ENCODE measurements at regions not wholly inside any gene's neighbourhood (a gene's known extent, or its start where the extent isn't known, plus 50 kb on each side); places are given as distances from the start of the nearest gene placed in this dataset.

- Histone ChIP-seq H3K27ac (no peak overlapping the region), H3K4me3 (IDR thresholded peaks at IDR 0.05; ENCODE audit: insufficient read depth, low read depth, low read length) (no peak overlapping the region), H4K20me1 (ENCODE audit: insufficient read depth) (no peaks in the 10 kb centered on the region), H3K9ac (no peak overlapping the region), H3K36me3 (ENCODE audit: insufficient read depth) (no peaks in the 10 kb centered on the region), H3K27me3 (ENCODE audit: insufficient read depth, low read depth) (no peaks in the 10 kb centered on the region), H2AFZ (ENCODE audit: low read depth) (no peak overlapping the region), H3K79me2 (ENCODE audit: insufficient read depth, low read depth) (no peaks in the 10 kb centered on the region), H3K4me1 (ENCODE audit: low read depth, poor library complexity, severe bottlenecking) (no peaks in the 10 kb centered on the region), H3K4me2 (no peak overlapping the region)
- no peak for TF ChIP-seq CTCF (conservative IDR thresholded peaks at IDR 0.05; ENCODE audit: low read depth, low read length)
Measured at GRCh38 chr7:38027884-38028455, 107.5 kb downstream of the EPDR1 start.

GRCh38 chr7:38034062-38034908 lies 113.8 kb downstream of the EPDR1 start:
- no peaks in the 10 kb centered on the region for H3K4me1 ChIP-seq (ENCODE audit: low read depth, poor library complexity, severe bottlenecking)
- no peaks in the 10 kb centered on the region for H3K36me3 ChIP-seq (ENCODE audit: insufficient read depth)
- H3K9ac ChIP-seq = no peak overlapping the region
- H3K4me2 ChIP-seq = no peak overlapping the region
- H3K79me2 ChIP-seq (ENCODE audit: insufficient read depth, low read depth) = no peaks in the 10 kb centered on the region
- no peak for TF ChIP-seq CTCF (conservative IDR thresholded peaks at IDR 0.05; ENCODE audit: low read depth, low read length)
- H3K4me3 ChIP-seq (IDR thresholded peaks at IDR 0.05; ENCODE audit: insufficient read depth, low read depth, low read length) = no peak overlapping the region
- H2AFZ ChIP-seq (ENCODE audit: low read depth) = no peak overlapping the region
- H4K20me1 ChIP-seq (ENCODE audit: insufficient read depth) = no peaks in the 10 kb centered on the region
- no peak overlapping the region for H3K27ac ChIP-seq
- no peaks in the 10 kb centered on the region for H3K27me3 ChIP-seq (ENCODE audit: insufficient read depth, low read depth)

DNA sequence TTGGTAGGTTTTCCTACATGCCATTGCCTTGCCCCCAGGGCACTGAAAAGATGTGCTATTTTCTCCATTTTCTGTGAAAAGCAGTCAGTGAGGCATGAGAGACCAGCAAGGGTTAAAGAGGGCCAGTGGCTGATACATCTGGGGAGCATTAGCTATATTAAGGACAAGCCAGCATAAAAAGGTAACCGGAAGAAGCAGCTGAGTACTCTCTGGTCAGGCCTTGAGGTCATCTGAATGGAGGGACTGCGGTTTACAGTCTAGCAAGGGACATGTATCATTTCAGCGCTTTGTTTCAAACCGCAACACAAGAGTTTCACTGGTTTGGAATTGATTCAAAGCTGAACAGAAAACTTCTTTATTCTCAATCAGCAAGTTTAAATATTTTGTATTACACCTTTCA lies 120.4 kb downstream of the EPDR1 start:
- no peak overlapping the region for H3K4me3 ChIP-seq (IDR thresholded peaks at IDR 0.05; ENCODE audit: insufficient read depth, low read depth, low read length)
- no peak overlapping the region for H3K9ac ChIP-seq
- H3K36me3 ChIP-seq (ENCODE audit: insufficient read depth) = no peaks in the 10 kb centered on the region
- H3K27ac ChIP-seq = no peak overlapping the region
- H3K4me2 ChIP-seq = no peak overlapping the region
- peaks cover 13% of the 10 kb centered on the region for H3K4me1 ChIP-seq (ENCODE audit: low read depth, poor library complexity, severe bottlenecking)
- no peaks in the 10 kb centered on the region for H4K20me1 ChIP-seq (ENCODE audit: insufficient read depth)
- no peaks in the 10 kb centered on the region for H3K27me3 ChIP-seq (ENCODE audit: insufficient read depth, low read depth)
- H3K79me2 ChIP-seq (ENCODE audit: insufficient read depth, low read depth) = no peaks in the 10 kb centered on the region
- TF ChIP-seq CTCF (conservative IDR thresholded peaks at IDR 0.05; ENCODE audit: low read depth, low read length) = no peak
- H2AFZ ChIP-seq (ENCODE audit: low read depth) = no peak overlapping the region

DNA sequence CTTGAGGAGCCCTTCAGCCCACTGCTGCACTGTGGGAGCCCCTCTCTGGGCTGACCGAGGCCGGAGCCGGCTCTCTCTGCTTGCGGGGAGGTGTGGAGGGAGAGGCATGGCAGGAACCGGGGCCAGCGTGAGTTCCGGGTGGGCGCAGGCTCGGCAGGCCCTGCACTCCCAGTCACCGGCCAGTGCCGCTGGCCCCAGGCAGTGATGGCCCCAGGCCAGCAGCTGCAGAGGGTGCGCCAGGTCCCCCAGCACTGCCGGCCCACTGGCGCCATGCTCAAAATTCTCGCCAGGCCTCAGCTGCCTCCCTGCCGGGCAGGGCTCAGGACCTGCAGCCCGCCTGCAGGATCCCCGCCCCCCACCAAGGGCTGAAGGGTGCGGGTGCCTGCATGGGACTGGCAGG lies 128.4 kb upstream of the STARD3NL start:
- H3K4me1 ChIP-seq (ENCODE audit: low read depth, poor library complexity, severe bottlenecking) = no peaks in the 10 kb centered on the region
- H3K79me2 ChIP-seq (ENCODE audit: insufficient read depth, low read depth) = no peaks in the 10 kb centered on the region
- H3K36me3 ChIP-seq (ENCODE audit: insufficient read depth) = no peaks in the 10 kb centered on the region

More for the DNA sequence above, 128.4 kb upstream of the STARD3NL start:
- no peaks in the 10 kb centered on the region for H4K20me1 ChIP-seq (ENCODE audit: insufficient read depth)
- no peaks in the 10 kb centered on the region for H3K27me3 ChIP-seq (ENCODE audit: insufficient read depth, low read depth)
- TF ChIP-seq CTCF (conservative IDR thresholded peaks at IDR 0.05; ENCODE audit: low read depth, low read length) = no peak
- no peak overlapping the region for H3K4me2 ChIP-seq
- no peak overlapping the region for H2AFZ ChIP-seq (ENCODE audit: low read depth)
- no peak overlapping the region for H3K9ac ChIP-seq
- no peak overlapping the region for H3K4me3 ChIP-seq (IDR thresholded peaks at IDR 0.05; ENCODE audit: insufficient read depth, low read depth, low read length)
- H3K27ac ChIP-seq = no peak overlapping the region
